OCI-LY1 (cell line): ENCODE measurements at regions not wholly inside any gene's neighbourhood (a gene's known extent, or its start where the extent isn't known, plus 50 kb on each side); places are given as distances from the start of the nearest gene placed in this dataset.

Experiments
- H2AFZ ChIP-seq: fragments of 200-600 bp; sonication (generic), shearing (Covaris generic); 2 replicates; pipeline ENCODE4 v1.6.0; 2014; ENCODE audit warnings: antibody characterized with exemption, mild to moderate bottlenecking, low read length
- H3F3A ChIP-seq: fragments of 200-600 bp; sonication (generic), shearing (Covaris generic); 2 replicates; pipeline ENCODE4 v1.6.0; 2014; ENCODE audit warnings: mild to moderate bottlenecking, antibody characterized with exemption, low read length, moderate library complexity; ENCODE audit not compliant: insufficient read depth
- H3K27ac ChIP-seq: fragments of 200-600 bp; sonication (generic); 2 replicates; pipeline ENCODE4 v1.5.1; 2014; ENCODE audit warnings: low read length, mixed run types, mild to moderate bottlenecking, low read depth; ENCODE audit not compliant: poor library complexity, severe bottlenecking
- H3K27me3 ChIP-seq: fragments of 200-600 bp; sonication (generic); 2 replicates; pipeline ENCODE4 v1.6.0; 2014; ENCODE audit warnings: antibody characterized with exemption, mild to moderate bottlenecking, low read length, moderate library complexity; ENCODE audit not compliant: insufficient read depth
- H3K36me3 ChIP-seq: fragments of 200-600 bp; sonication (generic); 2 replicates; pipeline ENCODE4 v1.6.1; 2014; ENCODE audit warnings: mild to moderate bottlenecking, antibody characterized with exemption, low read length, moderate library complexity, mixed read lengths; ENCODE audit not compliant: insufficient read depth
- H3K4me1 ChIP-seq: fragments of 200-600 bp; sonication (generic); 2 replicates; pipeline ENCODE4 v1.5.1; 2014; ENCODE audit warnings: mild to moderate bottlenecking, low read length, moderate library complexity; ENCODE audit not compliant: insufficient read depth, severe bottlenecking
- H3K4me2 ChIP-seq: fragments of 200-600 bp; sonication (generic), shearing (Covaris generic); 2 replicates; pipeline ENCODE4 v1.6.1; 2014; ENCODE audit warnings: low read length
- H3K4me3 ChIP-seq: fragments of 200-600 bp; sonication (generic); 2 replicates; pipeline ENCODE4 v1.5.1; 2014; ENCODE audit warnings: low read length, low read depth, mild to moderate bottlenecking, mixed read lengths; ENCODE audit not compliant: poor library complexity, severe bottlenecking
- H3K79me2 ChIP-seq: fragments of 200-600 bp; shearing (Covaris generic); 2 replicates; pipeline ENCODE4 v1.6.1; 2016; ENCODE audit warnings: mixed run types, low read length, mixed read lengths; ENCODE audit not compliant: insufficient read depth
- H3K9ac ChIP-seq: fragments of 200-600 bp; sonication (generic), shearing (Covaris generic); 2 replicates; pipeline ENCODE4 v1.6.1; 2014; ENCODE audit warnings: mild to moderate bottlenecking, low read length, mixed read lengths
- H3K9me2 ChIP-seq: fragments of 200-600 bp; sonication (generic), shearing (Covaris generic); 2 replicates; pipeline ENCODE4 v1.6.1; 2014; ENCODE audit warnings: low read depth, mild to moderate bottlenecking, low read length, mixed read lengths
- H3K9me3 ChIP-seq: fragments of 200-600 bp; shearing (Covaris generic); 2 replicates; pipeline ENCODE4 v1.6.1; 2014; ENCODE audit warnings: low read length, mixed read lengths
- H4K20me1 ChIP-seq: fragments of 200-600 bp; sonication (generic), shearing (Covaris generic); 2 replicates; pipeline ENCODE4 v1.6.0; 2016; ENCODE audit warnings: mild to moderate bottlenecking, low read length; ENCODE audit not compliant: insufficient read depth
- CTCF ChIP-seq: fragments of 200-600 bp; sonication (generic), shearing (Covaris generic); IDR thresholded peaks from 2 replicates; pipeline ENCODE4 v1.5.1; 2017; ENCODE audit warnings: mild to moderate bottlenecking, antibody characterized with exemption, low read length, moderate library complexity, mixed read lengths
- EZH2 ChIP-seq: fragments of 200-600 bp; sonication (generic), shearing (Covaris generic); IDR thresholded peaks from 2 replicates; pipeline ENCODE4 v1.8.0; 2017; ENCODE audit warnings: borderline replicate concordance, mixed run types, mild to moderate bottlenecking, antibody characterized with exemption, low read length, moderate library complexity, mixed read lengths

DNA sequence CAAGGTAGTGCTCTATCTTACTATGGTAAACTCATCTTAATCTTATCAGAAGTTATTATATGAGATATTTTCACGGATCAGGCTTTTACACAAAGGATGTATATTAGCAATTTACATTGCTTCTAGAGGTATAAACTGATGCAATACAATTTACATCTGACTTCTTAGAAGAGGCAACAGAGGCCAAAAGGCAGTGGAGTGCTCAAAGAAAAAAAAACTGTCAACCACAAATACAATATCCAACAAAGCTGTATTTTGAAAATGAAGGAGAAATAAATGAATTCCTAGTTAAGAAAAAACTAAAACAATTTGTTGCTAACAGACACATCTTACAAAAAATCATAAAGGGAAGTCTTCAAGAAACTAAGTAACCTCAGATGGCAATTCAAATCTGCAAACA is 1031.5 kb upstream of the CNTNAP5 start:
- no peaks in the 10 kb centered on the region for H3K4me1 ChIP-seq
- no peaks in the 10 kb centered on the region for H4K20me1 ChIP-seq
- H3K9me2 ChIP-seq = no peaks in the 10 kb centered on the region
- H3K4me3 ChIP-seq = no peak overlapping the region
- no peaks in the 10 kb centered on the region for H3K36me3 ChIP-seq
- no peaks in the 10 kb centered on the region for H3K27me3 ChIP-seq
- H3K79me2 ChIP-seq = no peaks in the 10 kb centered on the region
- TF ChIP-seq EZH2 (no peak), CTCF (no peak)
- H2AFZ ChIP-seq = no peak overlapping the region
- no peaks in the 10 kb centered on the region for H3K9me3 ChIP-seq
- no peak overlapping the region for H3K27ac ChIP-seq
- H3K4me2 ChIP-seq = no peak overlapping the region
- no peaks in the 10 kb centered on the region for H3F3A ChIP-seq
- no peak overlapping the region for H3K9ac ChIP-seq

DNA sequence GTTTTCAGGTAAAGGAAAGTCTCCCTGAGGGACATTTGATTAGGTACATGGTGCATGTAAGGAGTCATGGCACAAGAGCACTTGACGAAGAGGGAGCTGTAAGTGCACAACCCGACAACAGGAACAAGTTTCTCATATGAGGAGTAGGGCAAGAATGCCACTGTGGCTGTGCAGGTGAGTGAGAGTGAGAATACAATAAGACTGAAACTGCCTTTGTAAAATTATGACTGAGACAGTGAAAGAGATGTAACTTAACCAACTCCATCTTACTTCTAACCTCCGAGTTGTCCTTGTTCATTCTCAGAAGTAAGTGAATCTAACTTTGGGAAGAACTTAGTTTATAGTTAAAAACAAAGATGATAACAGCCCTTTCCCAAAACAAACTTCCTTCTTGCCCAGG is 1025.8 kb upstream of the CNTNAP5 start:
- Histone ChIP-seq H3K79me2 (no peaks in the 10 kb centered on the region), H4K20me1 (no peaks in the 10 kb centered on the region), H3K4me3 (no peak overlapping the region), H3K4me2 (no peak overlapping the region), H3K36me3 (no peaks in the 10 kb centered on the region), H2AFZ (no peak overlapping the region), H3K9me3 (no peaks in the 10 kb centered on the region), H3F3A (no peaks in the 10 kb centered on the region), H3K9ac (no peak overlapping the region), H3K27ac (no peak overlapping the region), H3K4me1 (no peaks in the 10 kb centered on the region), H3K9me2 (no peaks in the 10 kb centered on the region), H3K27me3 (no peaks in the 10 kb centered on the region)
- TF ChIP-seq CTCF (no peak), EZH2 (no peak)

GRCh38 chr2:122999821-123000220 is 1025.3 kb upstream of the CNTNAP5 start:
- H3K79me2 ChIP-seq = no peaks in the 10 kb centered on the region
- no peak overlapping the region for H3K4me2 ChIP-seq
- H3K9me3 ChIP-seq = no peaks in the 10 kb centered on the region
- H4K20me1 ChIP-seq = no peaks in the 10 kb centered on the region
- H2AFZ ChIP-seq = no peak overlapping the region
- H3K27me3 ChIP-seq = no peaks in the 10 kb centered on the region
- no peak overlapping the region for H3K9ac ChIP-seq
- no peaks in the 10 kb centered on the region for H3F3A ChIP-seq
- H3K27ac ChIP-seq = no peak overlapping the region
- no peak overlapping the region for H3K4me3 ChIP-seq
- no peaks in the 10 kb centered on the region for H3K9me2 ChIP-seq
- no peaks in the 10 kb centered on the region for H3K4me1 ChIP-seq
- no peaks in the 10 kb centered on the region for H3K36me3 ChIP-seq
- TF ChIP-seq CTCF (no peak), EZH2 (no peak)
